Activated CD8-positive, alpha-beta memory T cell treated with anti-CD3 and anti-CD28 coated beads for 36 hours (primary cell): ENCODE measurements at regions not wholly inside any gene's neighbourhood (a gene's known extent, or its start where the extent isn't known, plus 50 kb on each side); places are given as distances from the start of the nearest gene placed in this dataset.

ENCODE experiments used
- CTCF ChIA-PET: fragments of 350-600 bp; sonication (Branson Sonifier 250); formaldehyde crosslinking; loops from one replicate; lab custom pipeline; 2021; ENCODE audit warnings: antibody characterized with exemption; lab: Charles Lee
- POLR2A ChIA-PET: fragments of 350-600 bp; sonication (Branson Sonifier 250); formaldehyde crosslinking; loops from one replicate; lab custom pipeline; 2021; ENCODE audit warnings: antibody characterized with exemption; lab: Charles Lee

- ChIA-PET POLR2A (interaction anchor here (0.8 kb wide), 1 partner anchor 106 kb away, joined by 3 read pairs; no protein-coding TSS in a partner anchor), CTCF (no interaction called here)
Observed at GRCh38 chr14:98226411-98226810, 1045.6 kb downstream of the BCL11B start.

DNA sequence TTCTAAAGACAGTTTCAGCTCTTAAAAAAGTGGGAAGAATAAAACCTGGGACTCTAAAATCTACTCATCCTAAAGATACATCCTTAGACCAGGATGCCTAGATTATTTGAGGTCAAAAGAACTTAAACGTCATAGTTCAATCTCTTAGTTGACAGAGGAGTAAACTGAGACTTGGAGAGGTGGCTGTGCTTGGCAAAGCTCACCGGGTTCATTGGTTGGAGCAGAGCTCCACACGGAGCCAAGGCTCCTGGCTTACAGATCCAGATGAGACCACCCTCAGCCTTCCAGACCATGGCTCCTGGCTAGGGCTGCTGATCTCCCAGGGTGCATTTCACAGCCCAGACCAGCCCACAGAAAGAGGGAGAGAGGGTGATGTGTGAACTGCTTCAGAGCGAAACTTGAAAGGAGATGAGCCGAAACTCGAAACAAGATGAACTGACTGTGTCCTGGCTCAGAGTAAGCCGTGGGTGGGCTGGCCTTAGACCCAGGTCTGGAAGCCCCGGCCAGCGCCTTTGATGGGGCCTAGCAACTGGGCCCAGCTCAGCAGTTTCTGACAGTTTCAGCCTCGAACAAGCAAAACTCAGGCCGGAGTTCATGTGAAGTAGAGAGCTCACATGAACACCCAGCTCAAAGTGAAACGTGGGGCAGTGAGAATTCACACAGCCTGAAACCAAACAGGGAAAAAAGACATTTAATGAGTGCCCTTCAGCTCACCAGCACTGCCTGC, 1044.8 kb downstream of the BCL11B start:
- ChIA-PET POLR2A (interaction anchor here (0.7 to 1.5 kb wide), 4 partner anchors 17 to 106 kb away, joined by 3 to 4 read pairs (median 4); no protein-coding TSS in a partner anchor), CTCF (interaction anchor here (0.6 to 1.1 kb wide), 2 partner anchors 38 to 59 kb away, joined by 3 to 4 read pairs; no protein-coding TSS in a partner anchor)

DNA sequence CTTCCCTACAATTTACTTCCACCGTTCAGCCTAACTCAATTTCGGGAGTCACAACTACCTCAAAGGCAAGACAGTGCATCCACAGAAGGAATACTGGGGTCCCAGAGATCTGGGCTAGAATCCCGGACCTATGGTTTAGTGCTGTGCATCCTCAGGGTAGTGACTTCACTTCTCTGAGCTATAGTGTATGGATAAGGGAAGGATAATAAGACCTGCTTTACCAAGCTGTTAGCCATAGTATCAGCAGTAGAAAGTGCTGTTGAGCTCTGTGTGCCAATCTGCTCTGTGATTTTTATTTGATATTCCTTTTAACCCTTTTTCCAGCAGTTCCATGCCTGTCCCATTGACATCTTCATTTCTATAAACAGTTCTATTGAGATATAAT, 1044.3 kb downstream of the BCL11B start:
- CTCF ChIA-PET, result interaction anchor here (0.6 to 1.1 kb wide), 2 partner anchors 38 to 59 kb away, joined by 3 to 4 read pairs; no protein-coding TSS in a partner anchor
- POLR2A ChIA-PET, result interaction anchor here (0.7 to 1.5 kb wide), 3 partner anchors 18 to 58 kb away, joined by 3 to 4 read pairs (median 4); no protein-coding TSS in a partner anchor

DNA sequence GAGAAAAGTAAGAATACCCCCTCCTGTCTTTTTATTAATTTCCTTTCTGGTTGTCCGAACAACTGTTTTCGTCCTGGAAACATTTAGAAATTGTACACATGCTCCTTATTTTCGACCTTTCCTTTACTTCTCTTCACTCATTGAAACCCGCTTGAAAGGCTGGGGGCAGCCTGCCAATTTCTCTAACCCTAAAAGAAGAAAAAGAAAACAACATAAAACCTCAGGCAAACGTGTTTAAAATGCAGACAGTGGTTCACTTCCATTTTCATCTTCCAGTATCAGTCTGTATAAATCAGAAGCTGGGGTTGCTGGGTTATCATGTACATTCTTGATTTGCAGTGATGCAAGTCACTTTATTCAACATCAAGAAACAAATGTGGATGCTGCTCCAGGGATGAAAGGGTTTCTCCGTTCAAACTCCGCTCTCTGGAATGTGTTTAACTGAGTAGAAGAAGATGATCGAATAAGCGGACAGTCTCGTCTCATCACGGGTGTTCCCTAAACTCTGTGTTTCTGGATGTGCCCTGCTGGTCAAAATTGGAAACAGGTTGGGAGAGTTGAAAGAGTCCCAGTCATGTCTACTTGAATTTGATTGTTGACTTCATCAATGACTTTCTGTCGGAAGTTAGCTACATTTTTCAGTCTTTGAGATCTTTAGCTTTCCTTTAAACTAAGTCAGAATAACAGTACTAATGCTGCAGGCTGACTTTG, 1042.2 kb downstream of the BCL11B start:
- ChIA-PET POLR2A (no interaction called here), CTCF (interaction anchor here (0.8 kb wide), 1 partner anchor 91 kb away, joined by 3 read pairs; no protein-coding TSS in a partner anchor)

- POLR2A ChIA-PET, result interaction anchor here (0.6 kb wide), 1 partner anchor 22 kb away, joined by 3 read pairs; no protein-coding TSS in a partner anchor
- CTCF ChIA-PET, result interaction anchor here (0.8 kb wide), 1 partner anchor 92 kb away, joined by 3 read pairs; no protein-coding TSS in a partner anchor
Observed at GRCh38 chr14:98230411-98230810, 1041.6 kb downstream of the BCL11B start.

- POLR2A ChIA-PET, result no interaction called here
- CTCF ChIA-PET, result no interaction called here
Observed at GRCh38 chr14:98231210-98231609, 1040.8 kb downstream of the BCL11B start.

DNA sequence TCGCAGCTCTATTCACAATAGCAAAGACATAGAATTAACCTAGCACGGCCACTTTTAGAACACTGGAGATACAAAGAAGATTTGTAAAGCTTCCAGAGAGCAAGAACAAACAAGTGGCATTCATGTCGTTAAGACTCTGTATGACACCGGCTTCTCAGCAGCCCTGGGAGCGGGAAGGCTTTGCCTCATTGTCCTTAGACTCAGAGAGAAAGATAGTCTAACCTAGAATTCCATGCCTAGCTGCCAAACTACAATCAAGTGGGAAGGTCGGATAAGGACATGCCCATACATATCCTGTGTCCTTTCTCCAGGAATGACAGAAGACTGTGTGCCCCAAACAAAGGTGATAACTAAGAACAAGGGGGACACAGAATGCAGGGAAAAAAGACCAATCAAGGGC, 1038.3 kb downstream of the BCL11B start:
- POLR2A ChIA-PET, result no interaction called here

DNA sequence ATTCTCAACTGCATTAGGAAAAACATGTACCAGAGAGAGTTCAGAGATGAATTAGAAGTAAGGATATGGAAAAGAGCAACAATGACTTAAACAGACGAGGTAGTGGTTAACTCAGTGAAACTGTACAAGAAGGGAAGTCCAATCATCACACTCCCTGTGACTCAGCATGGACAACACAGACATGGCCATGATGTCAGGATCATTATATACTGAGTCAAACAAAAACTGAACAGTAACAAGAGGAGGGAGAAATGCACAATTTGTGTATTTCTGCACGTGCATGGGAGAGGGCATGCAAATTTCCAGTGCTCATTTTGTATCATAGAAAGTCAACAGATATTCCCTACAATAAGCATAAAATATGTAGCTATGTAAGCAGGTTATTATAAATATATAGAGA, 1037.8 kb downstream of the BCL11B start:
- CTCF ChIA-PET, result interaction anchor here (1.6 kb wide), 1 partner anchor 95 kb away, joined by 3 read pairs; no protein-coding TSS in a partner anchor
- POLR2A ChIA-PET, result no interaction called here

More for the DNA sequence above, 1038.3 kb downstream of the BCL11B start:
- CTCF ChIA-PET, result interaction anchor here (1.6 kb wide), 1 partner anchor 94 kb away, joined by 3 read pairs; no protein-coding TSS in a partner anchor

DNA sequence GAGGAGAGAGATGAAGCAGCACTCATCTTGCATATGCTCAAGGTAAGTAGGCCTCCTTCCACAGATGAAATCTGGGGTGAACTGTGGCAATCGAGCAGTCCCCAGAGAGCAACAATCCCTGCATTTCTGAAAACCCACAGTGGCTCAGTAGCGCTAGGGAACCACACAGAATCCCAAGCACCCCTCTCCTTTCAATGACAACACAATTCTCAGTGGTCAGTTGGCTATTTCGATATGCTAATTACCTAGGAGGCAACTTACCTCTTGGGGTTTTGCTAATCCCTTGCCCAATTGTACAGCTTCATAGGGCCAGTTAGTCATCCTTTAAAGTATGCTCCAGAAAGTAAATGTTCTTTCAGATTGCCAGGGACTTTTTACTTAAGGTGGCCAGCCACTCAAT, 1035.7 kb downstream of the BCL11B start:
- ChIA-PET CTCF (no interaction called here), POLR2A (no interaction called here)

DNA sequence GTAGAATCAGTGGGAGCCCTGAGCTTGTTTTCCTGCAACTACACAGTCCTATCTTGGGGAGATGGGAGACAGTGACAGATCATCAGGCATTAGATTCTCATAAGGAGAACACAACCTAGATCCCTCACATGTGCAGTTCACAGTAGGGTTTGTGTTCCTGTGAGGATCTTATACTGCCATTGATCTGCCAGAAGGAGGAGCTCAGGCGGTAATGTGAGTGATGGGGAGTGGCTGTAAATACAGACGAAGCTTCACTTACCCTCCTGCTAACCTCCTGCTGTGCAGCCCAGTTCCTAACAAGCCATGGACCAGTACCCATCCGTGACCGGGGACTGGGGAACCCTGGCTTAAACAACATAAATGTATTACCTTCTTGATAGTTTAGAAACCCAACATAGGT, 1034.1 kb downstream of the BCL11B start:
- ChIA-PET CTCF (no interaction called here), POLR2A (no interaction called here)

DNA sequence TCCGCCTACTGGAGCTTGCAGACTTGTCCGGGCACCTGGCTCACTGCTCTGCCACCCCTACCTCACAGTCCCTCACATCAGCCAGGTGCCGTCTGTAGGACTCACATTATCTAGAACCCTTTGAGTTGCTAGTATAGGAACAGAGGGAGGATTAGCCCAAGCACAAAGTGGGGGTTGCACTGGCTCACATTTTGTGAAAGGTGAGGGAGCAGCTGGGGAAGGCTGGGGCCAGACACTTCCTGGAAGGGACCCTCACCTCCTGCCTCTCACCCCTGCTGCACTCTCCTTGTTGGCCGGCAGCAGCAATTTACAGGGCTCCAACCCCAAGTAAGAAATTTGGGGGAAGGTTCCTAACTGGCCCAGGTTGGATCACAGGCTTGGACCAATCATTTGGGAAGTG, 1031.6 kb downstream of the BCL11B start:
- ChIA-PET CTCF (no interaction called here), POLR2A (no interaction called here)

DNA sequence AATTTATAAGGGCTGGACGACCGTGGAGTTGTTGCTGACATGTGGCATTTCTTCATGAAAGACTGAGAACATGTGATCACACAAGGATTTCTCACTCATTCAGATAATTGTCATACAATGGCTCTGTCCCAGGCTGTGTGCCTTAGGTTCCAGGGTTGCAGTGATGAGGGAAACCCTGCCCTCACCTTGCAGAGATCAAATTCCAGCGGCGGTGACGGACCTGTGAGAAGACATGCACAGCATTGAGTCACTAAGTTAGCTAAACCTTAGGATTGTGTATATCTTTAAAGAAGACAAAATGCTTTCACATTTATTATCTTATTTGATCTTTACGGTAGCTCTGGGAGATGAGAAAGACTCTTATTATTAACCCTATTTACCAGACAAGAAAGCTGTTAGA, 1029.1 kb downstream of the BCL11B start:
- ChIA-PET CTCF (no interaction called here), POLR2A (no interaction called here)

DNA sequence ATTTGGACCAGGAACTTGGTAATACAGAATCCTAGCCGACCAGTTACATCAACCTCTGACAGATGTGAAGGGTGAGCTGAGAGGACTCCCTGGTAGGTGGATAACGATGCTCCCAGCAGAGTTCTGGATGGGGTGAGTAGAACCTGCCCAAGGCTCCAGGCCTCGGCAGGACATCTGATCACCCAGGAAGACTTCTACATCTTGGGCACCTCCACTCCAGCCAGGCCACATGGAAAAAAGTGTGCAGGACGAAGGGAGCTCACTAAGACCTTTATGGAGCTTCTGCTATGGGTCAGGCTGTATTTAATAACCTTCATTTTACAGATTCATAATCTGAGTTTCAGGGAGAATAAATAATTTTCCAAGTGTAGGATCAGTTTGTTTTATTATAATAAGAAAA, 1028.7 kb downstream of the BCL11B start:
- CTCF ChIA-PET, result no interaction called here

GRCh38 chr14:98244162-98244948, 1027.6 kb downstream of the BCL11B start:
- ChIA-PET CTCF (no interaction called here), POLR2A (no interaction called here)

More for the DNA sequence above, 1028.7 kb downstream of the BCL11B start:
- POLR2A ChIA-PET, result no interaction called here

DNA sequence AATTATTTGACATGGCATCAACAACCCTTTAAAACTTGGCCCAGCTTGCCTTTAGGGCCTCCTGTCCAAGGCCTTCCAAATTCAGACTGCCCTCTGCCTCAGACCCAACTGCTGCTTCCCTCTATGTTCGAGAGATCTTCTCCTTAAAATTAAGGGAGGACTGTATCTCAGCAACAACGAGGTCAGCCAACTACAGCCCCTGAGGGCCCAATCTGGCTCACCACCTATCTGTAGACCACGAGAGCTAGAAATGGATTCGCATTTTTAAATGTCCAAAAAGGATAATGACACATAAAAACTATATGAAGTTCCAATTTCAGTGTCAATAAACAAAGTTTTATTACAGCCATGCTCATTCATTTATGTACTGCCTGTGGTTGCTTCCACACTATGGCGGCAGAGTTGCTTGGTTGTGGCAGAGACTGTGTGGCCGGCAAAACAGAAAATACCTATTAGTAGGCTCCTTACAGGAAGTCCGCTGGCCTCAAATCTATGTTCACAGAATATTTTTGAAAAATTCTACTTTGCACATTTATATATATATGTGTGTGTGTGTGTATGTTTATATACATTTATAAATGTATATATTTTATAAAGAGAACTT, 1026.9 kb downstream of the BCL11B start:
- CTCF ChIA-PET, result no interaction called here
- POLR2A ChIA-PET, result no interaction called here

GRCh38 chr14:98249057-98249456, 1022.9 kb downstream of the BCL11B start:
- POLR2A ChIA-PET, result interaction anchor here (0.5 kb wide), 1 partner anchor 1006 kb away, joined by 6 read pairs; no protein-coding TSS in a partner anchor
- CTCF ChIA-PET, result no interaction called here

DNA sequence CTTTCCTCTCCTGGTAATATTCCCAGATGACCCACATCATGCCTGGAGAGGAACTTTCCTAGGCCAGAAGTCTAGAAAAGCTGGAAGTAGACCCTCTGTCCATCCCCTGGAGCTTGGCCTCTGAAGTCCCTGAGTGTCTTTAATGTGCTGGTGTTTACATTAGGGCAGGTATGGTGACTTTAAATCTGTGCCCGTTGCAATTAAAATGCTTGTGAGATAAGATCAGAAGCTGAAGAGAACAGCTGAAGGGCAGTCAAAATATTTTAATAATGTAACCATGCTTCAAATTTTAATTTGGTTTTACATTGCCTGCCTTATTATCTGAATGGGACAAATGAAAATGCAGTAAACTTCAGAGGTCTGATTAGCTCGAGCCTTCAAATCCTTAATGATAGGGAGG, 1022.5 kb downstream of the BCL11B start:
- CTCF ChIA-PET, result no interaction called here
- POLR2A ChIA-PET, result interaction anchor here (0.5 kb wide), 1 partner anchor 1006 kb away, joined by 6 read pairs; no protein-coding TSS in a partner anchor

DNA sequence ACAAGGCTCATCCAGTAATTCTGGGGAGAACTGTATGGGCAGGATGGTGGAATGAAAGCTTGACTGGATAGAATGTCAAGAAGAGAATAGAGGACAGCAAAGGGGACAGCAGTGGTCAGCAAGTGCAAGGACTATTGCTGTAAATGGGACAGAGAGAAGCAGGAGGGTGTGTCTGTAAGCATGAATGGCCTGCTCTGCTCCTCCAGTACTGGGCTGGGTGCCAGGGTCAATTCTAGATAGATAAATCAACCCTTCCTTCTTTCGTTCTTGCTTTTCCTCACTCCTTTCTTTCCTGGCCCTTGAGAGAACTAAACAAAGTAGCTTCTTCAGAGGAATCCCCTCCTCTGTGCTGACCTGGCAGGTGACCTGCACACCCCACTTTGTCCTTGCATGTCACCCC, 1019.2 kb downstream of the BCL11B start:
- CTCF ChIA-PET, result no interaction called here
- POLR2A ChIA-PET, result no interaction called here

GRCh38 chr14:98259881-98260280, 1012.1 kb downstream of the BCL11B start:
- ChIA-PET CTCF (no interaction called here), POLR2A (no interaction called here)
